Brain microvascular endothelial cell (primary cell): ENCODE measurements at regions not wholly inside any gene's neighbourhood (a gene's known extent, or its start where the extent isn't known, plus 50 kb on each side); places are given as distances from the start of the nearest gene placed in this dataset.

Source experiments
- DNase-seq: peaks from one replicate; pipeline ENCODE4 v3.0.0-alpha.2; 2020
- H3K27ac ChIP-seq: fragments of 250-450 bp; sonication (Bioruptor Pico); 2 replicates; pipeline ENCODE4 v1.5.1; 2020; ENCODE audit warnings: mild to moderate bottlenecking, moderate library complexity
- H3K27me3 ChIP-seq: fragments of 250-450 bp; sonication (Bioruptor Pico); replicated peaks from 2 replicates; pipeline ENCODE4 v1.5.1; 2020; ENCODE audit warnings: mild to moderate bottlenecking
- H3K36me3 ChIP-seq: fragments of 250-450 bp; sonication (Bioruptor Pico); replicated peaks from 2 replicates; pipeline ENCODE4 v1.5.1; 2020; ENCODE audit warnings: mild to moderate bottlenecking
- H3K4me3 ChIP-seq: 2 replicates; pipeline ENCODE4 v1.5.1; 2011; ENCODE audit warnings: low read depth, mild to moderate bottlenecking, control low read depth, low read length, moderate library complexity
- in situ Hi-C: cut with HindIII; loops from 2 replicates; pipeline ENCODE4 v1.10.0; 2017; ENCODE audit warnings: low sequenced_read_pairs, low pct_ligation_motif_present
- TF ChIP-seq, protein P1 (sequence below): IDR thresholded peaks from 2 replicates; pipeline ENCODE4 v1.5.1; 2011; ENCODE audit warnings: low read depth, mild to moderate bottlenecking, moderate library complexity, low read length, control low read depth, inconsistent platforms; ENCODE audit errors: missing control alignments

DNA sequence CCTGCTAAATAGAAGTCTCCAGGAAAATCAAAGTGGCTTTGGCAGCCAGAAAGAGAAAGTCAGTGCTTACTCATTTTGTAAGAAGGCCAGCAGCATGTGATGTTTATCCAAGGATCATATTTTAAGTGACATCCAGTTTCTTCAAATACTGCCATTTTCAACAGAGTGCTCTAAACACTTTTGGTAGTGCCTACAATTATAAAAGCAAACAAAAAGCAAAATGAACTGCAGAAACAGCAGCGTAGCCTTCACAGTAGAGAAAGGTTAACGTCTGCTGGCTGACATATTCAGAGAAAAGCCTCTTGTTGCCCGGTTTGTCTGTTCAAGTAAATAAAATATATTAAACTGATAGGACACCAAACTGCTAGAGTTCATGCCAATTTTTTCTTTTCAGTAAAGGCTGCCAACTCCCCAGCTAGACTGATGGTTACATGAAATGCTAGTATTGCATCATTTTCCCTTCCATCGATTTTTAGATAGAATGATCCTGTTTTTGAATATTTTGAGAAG lies 705.7 kb upstream of the SLC35B3 start:
- in situ Hi-C loops, result no loop called here
- Histone ChIP-seq H3K36me3 (no peaks in the 10 kb centered on the region), H3K27me3 (no peaks in the 10 kb centered on the region), H3K4me3 (no peak overlapping the region), H3K27ac (no peak overlapping the region)
- no peak for DNase-seq
- TF ChIP-seq, protein P1, sequence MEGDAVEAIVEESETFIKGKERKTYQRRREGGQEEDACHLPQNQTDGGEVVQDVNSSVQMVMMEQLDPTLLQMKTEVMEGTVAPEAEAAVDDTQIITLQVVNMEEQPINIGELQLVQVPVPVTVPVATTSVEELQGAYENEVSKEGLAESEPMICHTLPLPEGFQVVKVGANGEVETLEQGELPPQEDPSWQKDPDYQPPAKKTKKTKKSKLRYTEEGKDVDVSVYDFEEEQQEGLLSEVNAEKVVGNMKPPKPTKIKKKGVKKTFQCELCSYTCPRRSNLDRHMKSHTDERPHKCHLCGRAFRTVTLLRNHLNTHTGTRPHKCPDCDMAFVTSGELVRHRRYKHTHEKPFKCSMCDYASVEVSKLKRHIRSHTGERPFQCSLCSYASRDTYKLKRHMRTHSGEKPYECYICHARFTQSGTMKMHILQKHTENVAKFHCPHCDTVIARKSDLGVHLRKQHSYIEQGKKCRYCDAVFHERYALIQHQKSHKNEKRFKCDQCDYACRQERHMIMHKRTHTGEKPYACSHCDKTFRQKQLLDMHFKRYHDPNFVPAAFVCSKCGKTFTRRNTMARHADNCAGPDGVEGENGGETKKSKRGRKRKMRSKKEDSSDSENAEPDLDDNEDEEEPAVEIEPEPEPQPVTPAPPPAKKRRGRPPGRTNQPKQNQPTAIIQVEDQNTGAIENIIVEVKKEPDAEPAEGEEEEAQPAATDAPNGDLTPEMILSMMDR, result no peak

DNA sequence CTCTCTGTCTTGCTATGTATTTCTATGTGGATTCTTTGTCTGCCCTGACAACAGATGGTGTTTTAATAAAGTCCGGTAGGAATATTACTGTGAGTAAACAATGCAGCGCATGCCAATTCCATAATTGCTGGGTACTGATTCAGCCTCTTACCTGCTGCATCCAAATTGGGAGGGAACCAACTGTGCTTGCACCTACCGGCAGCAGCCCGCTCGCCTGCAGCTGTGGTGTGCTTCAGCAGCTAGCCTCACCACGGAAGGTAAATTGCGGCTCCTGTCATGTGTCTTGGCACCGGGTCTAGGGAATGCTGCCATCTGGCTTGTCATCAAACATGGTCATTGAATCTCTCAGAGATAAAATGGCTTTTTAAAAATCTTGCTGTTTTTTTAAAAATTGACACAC lies 704.8 kb upstream of the SLC35B3 start:
- in situ Hi-C loops, result no loop called here
- H3K36me3 ChIP-seq, result no peaks in the 10 kb centered on the region
- H3K27ac ChIP-seq, result no peak overlapping the region
- TF ChIP-seq, protein P1, result no peak
- no peaks in the 10 kb centered on the region for H3K27me3 ChIP-seq
- no peak overlapping the region for H3K4me3 ChIP-seq
- DNase-seq, result no peak

DNA sequence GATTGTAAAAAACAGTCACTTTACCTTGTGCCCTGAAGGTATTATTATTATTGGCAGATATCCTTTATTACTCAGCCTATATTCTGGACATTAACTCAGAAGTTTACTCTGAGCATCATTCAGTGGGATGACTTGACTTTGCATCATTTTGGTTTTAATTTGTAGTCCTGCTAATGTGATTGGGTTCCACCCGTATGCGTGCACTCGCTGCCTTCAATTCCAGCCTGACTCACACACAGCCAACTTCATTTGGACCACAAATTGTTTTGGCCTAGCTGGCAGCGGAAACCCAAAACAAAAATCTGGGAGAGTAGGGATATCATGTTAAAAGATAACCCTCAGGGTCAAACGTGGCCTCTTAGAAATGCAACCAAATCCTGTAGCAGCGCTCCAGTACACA lies 704.4 kb upstream of the SLC35B3 start:
- no peak overlapping the region for H3K4me3 ChIP-seq
- H3K27ac ChIP-seq, result no peak overlapping the region
- no peaks in the 10 kb centered on the region for H3K27me3 ChIP-seq
- TF ChIP-seq, protein P1, result no peak
- in situ Hi-C loops, result no loop called here
- no peak for DNase-seq
- no peaks in the 10 kb centered on the region for H3K36me3 ChIP-seq

DNA sequence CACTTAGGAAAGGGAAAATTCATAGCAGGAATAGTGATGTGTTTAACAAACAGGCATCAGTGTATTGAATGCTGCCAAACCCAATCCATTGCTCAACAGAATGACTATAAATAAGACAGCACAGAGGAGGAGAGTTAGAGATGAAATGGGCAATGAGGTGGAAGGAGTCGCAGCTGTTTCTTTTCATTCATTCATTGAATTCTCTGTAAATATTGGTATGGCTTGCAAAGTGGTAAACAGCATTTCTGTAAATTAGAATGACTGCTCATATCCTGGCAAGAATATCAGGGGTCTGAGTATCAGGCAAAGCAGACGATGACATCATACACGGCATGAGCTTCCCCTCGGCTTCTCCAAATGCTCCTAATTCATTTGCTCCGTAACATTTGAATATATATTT lies 703.6 kb upstream of the SLC35B3 start:
- Histone ChIP-seq H3K27ac (no peak overlapping the region), H3K36me3 (no peaks in the 10 kb centered on the region), H3K27me3 (no peaks in the 10 kb centered on the region), H3K4me3 (no peak overlapping the region)
- in situ Hi-C loops, result no loop called here
- no peak for DNase-seq
- TF ChIP-seq, protein P1, result no peak

DNA sequence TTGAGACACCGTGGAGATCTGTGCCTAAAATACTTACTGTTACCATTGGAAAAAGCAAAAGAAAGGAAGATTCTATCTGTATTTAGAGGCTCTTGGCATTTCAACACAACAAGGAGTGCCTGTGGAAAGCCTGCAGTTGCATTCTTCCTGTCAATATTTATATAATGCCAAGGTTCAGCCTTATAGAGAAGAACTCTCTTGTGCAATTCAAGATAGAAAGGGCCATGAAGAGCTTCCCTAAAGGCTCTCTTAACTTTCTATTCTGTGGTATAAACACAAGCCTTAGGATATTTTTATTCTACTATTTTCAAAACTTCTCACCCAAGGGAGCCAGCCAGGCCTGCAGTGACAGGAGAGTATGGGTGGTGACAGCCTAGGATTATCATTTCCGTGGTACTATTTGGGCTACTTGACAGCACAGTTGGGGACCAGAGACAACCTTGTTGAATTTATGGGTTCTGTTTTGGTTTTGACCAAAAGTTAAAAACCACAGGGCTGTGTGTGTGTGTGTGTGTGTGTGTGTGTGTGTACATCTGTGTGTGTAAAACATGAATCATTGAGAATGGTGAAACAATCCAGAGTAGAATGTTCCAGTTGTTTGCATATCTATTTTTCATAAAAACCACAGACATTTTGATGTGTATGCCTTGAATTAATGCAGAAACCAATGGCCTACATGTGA lies 700.9 kb upstream of the SLC35B3 start:
- no peak for DNase-seq
- no peaks in the 10 kb centered on the region for H3K36me3 ChIP-seq
- TF ChIP-seq, protein P1, result no peak
- no peak overlapping the region for H3K4me3 ChIP-seq
- in situ Hi-C loops, result no loop called here
- no peak overlapping the region for H3K27ac ChIP-seq
- no peaks in the 10 kb centered on the region for H3K27me3 ChIP-seq

DNA sequence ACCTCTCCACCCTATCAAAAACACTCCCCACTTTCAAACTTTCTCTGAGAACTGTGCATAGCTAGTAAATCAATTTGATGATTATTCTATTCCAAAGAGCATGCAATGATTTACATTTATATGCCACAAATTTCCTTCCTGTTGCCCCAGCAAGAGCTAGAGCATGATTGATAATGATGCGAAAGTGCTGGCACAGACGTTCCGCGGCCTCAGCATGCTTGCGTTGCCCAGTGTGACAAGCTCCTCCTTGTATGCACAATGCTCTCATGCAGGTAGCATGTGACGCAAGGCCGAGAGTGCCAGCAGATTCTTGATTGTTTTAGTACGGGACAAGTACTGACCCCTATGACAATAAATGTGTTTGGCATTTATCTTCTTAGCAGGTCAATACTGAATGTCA lies 696.3 kb upstream of the SLC35B3 start:
- H3K4me3 ChIP-seq, result no peak overlapping the region
- in situ Hi-C loops, result no loop called here
- H3K27me3 ChIP-seq, result no peaks in the 10 kb centered on the region
- no peaks in the 10 kb centered on the region for H3K36me3 ChIP-seq
- TF ChIP-seq, protein P1, result no peak
- no peak overlapping the region for H3K27ac ChIP-seq
- DNase-seq, result no peak
